Calu3 (cell line): ENCODE measurements at regions not wholly inside any gene's neighbourhood (a gene's known extent, or its start where the extent isn't known, plus 50 kb on each side); places are given as distances from the start of the nearest gene placed in this dataset.
A peak's percentile ranks its signal among the peaks of the same experiment; 100 is the strongest.

Experiments used
- BruUV-seq: library from RNA; stranded (reverse); fragments of 400-500 nt; replicated peaks from 2 replicates; lab custom pipeline; 2021; lab: Mats Ljungman, UMichigan
- CTCF ChIA-PET: fragments of 300-600 bp; sonication (Branson Sonifier 250); formaldehyde crosslinking; loops from one replicate; lab custom pipeline; 2022; ENCODE audit warnings: antibody characterized with exemption; lab: Charles Lee
- DNase-seq: peaks from one replicate; pipeline ENCODE4 v3.0.0; 2022
- H3K27ac Mint-ChIP-seq: one replicate; pipeline ENCODE4 v1.8.0; 2022; ENCODE audit warnings: mixed read lengths; ENCODE audit not compliant: unreplicated experiment
- H3K27me3 Mint-ChIP-seq: one replicate; pipeline ENCODE4 v1.8.0; 2022; ENCODE audit warnings: mixed read lengths; ENCODE audit not compliant: unreplicated experiment
- H3K36me3 Mint-ChIP-seq: one replicate; pipeline ENCODE4 v1.8.0; 2022; ENCODE audit warnings: mild to moderate bottlenecking, moderate library complexity, mixed read lengths; ENCODE audit not compliant: insufficient read depth, unreplicated experiment
- H3K4me1 Mint-ChIP-seq: one replicate; pipeline ENCODE4 v1.8.0; 2022; ENCODE audit warnings: mild to moderate bottlenecking, low read depth, mixed read lengths; ENCODE audit not compliant: unreplicated experiment
- H3K4me3 Mint-ChIP-seq: one replicate; pipeline ENCODE4 v1.8.0; 2022; ENCODE audit warnings: mild to moderate bottlenecking, low read depth, moderate library complexity, mixed read lengths; ENCODE audit not compliant: unreplicated experiment
- H3K9me3 Mint-ChIP-seq: one replicate; pipeline ENCODE4 v1.8.0; 2022; ENCODE audit warnings: low read depth, mixed read lengths; ENCODE audit not compliant: unreplicated experiment
- intact Hi-C: fragments of 100-400 bp; cut with micrococcal nuclease; formaldehyde crosslinking; loops from one replicate; pipeline ENCODE4 v1.10.0; 2022; ENCODE audit not compliant: unreplicated experiment
- TF ChIP-seq, protein P1 (sequence below): fragments of 200-600 bp; IDR thresholded peaks from one replicate; pipeline ENCODE4 v1.8.0; 2022; ENCODE audit warnings: antibody characterized with exemption; ENCODE audit not compliant: unreplicated experiment

DNA sequence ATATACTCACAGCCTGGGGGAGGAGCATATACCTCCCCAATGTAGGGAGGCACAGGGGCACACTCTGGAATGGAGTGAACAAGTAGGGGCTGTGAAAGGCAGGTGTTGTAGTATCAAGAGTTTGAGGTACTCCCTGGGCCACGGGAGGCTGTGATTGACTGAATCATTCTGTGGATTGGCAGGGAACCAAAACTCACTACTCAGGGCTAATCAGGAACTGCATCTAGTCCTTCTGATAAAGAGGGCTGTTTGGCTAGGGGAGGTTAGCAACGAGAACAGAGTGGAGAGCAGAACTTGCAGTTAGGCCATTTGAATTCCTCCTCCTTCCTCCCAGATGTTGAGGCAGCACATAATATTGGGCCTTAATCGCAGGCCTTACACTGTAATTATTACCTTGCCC is 369.2 kb upstream of the MPDZ start:
- CTCF ChIA-PET, result no interaction called here
- H3K9me3 Mint-ChIP-seq, result no peaks in the 10 kb centered on the region
- no peaks in the 10 kb centered on the region for H3K36me3 Mint-ChIP-seq
- H3K27me3 Mint-ChIP-seq, result no peaks in the 10 kb centered on the region
- BruUV-seq, result no TSS peak
- H3K4me3 Mint-ChIP-seq, result no peak overlapping the region
- intact Hi-C loops, result no loop called here
- no peak overlapping the region for H3K27ac Mint-ChIP-seq
- H3K4me1 Mint-ChIP-seq, result no peaks in the 10 kb centered on the region
- peak; percentile 3 for DNase-seq
- TF ChIP-seq, protein P1, sequence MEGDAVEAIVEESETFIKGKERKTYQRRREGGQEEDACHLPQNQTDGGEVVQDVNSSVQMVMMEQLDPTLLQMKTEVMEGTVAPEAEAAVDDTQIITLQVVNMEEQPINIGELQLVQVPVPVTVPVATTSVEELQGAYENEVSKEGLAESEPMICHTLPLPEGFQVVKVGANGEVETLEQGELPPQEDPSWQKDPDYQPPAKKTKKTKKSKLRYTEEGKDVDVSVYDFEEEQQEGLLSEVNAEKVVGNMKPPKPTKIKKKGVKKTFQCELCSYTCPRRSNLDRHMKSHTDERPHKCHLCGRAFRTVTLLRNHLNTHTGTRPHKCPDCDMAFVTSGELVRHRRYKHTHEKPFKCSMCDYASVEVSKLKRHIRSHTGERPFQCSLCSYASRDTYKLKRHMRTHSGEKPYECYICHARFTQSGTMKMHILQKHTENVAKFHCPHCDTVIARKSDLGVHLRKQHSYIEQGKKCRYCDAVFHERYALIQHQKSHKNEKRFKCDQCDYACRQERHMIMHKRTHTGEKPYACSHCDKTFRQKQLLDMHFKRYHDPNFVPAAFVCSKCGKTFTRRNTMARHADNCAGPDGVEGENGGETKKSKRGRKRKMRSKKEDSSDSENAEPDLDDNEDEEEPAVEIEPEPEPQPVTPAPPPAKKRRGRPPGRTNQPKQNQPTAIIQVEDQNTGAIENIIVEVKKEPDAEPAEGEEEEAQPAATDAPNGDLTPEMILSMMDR, result no peak

- no peaks in the 10 kb centered on the region for H3K27me3 Mint-ChIP-seq
Measured at GRCh38 chr9:13648068-13648467, 368.6 kb upstream of the MPDZ start.

GRCh38 chr9:13646500-13647021 is 367.1 kb upstream of the MPDZ start:
- Mint-ChIP-seq H3K27ac (no peak overlapping the region), H3K4me1 (no peaks in the 10 kb centered on the region), H3K36me3 (no peaks in the 10 kb centered on the region), H3K27me3 (no peaks in the 10 kb centered on the region), H3K4me3 (no peak overlapping the region), H3K9me3 (no peaks in the 10 kb centered on the region)
- TF ChIP-seq, protein P1, result no peak
- no peak for DNase-seq
- CTCF ChIA-PET, result no interaction called here
- BruUV-seq, result no TSS peak
- intact Hi-C loops, result no loop called here

More at GRCh38 chr9:13648068-13648467, 368.6 kb upstream of the MPDZ start:
- intact Hi-C loops, result no loop called here
- H3K36me3 Mint-ChIP-seq, result no peaks in the 10 kb centered on the region
- CTCF ChIA-PET, result no interaction called here
- no peak for DNase-seq
- H3K9me3 Mint-ChIP-seq, result no peaks in the 10 kb centered on the region
- H3K4me1 Mint-ChIP-seq, result no peaks in the 10 kb centered on the region
- no TSS peak for BruUV-seq
- TF ChIP-seq, protein P1, result no peak
- no peak overlapping the region for H3K4me3 Mint-ChIP-seq
- H3K27ac Mint-ChIP-seq, result no peak overlapping the region

DNA sequence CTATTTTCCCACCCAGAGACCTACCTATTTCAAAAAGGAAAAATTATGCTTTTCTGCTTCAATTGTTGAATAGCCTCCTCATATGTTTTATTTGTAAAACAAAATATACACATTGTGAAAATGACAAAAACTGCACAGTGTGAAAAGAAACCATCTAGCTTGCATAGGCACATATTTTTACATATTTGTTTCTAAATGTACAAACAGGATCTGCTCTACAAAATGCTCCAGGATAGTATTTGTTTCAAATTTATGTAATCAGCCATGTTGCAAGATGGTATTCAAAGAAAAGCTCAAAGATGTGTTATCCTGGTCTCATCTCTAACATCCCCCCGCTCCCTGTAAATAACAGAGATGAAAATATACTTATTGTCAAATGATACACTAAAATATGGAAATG is 366.1 kb upstream of the MPDZ start:
- no peaks in the 10 kb centered on the region for H3K27me3 Mint-ChIP-seq
- H3K27ac Mint-ChIP-seq, result no peak overlapping the region
- DNase-seq, result no peak
- BruUV-seq, result no TSS peak
- intact Hi-C loops, result no loop called here
- H3K4me3 Mint-ChIP-seq, result no peak overlapping the region
- no peaks in the 10 kb centered on the region for H3K36me3 Mint-ChIP-seq
- H3K4me1 Mint-ChIP-seq, result no peaks in the 10 kb centered on the region
- no peaks in the 10 kb centered on the region for H3K9me3 Mint-ChIP-seq
- CTCF ChIA-PET, result no interaction called here
- TF ChIP-seq, protein P1, result no peak
